Naive thymus-derived CD4-positive, alpha-beta T cell (primary cell): ENCODE measurements at regions not wholly inside any gene's neighbourhood (a gene's known extent, or its start where the extent isn't known, plus 50 kb on each side); places are given as distances from the start of the nearest gene placed in this dataset.

Experiments used
- ATAC-seq: fragments of 150-1000 bp; cut with Tn5 transposase; 2 replicates; pipeline ENCODE4 v1.10.0; 2021; ENCODE audit warnings: mild to moderate bottlenecking, moderate library complexity
- CTCF ChIA-PET: fragments of 350-600 bp; sonication (Branson Sonifier 250); formaldehyde crosslinking; loops from one replicate; lab custom pipeline; 2021; ENCODE audit warnings: antibody characterized with exemption; lab: Charles Lee
- POLR2A ChIA-PET: fragments of 350-600 bp; sonication (Branson Sonifier 250); formaldehyde crosslinking; loops from one replicate; lab custom pipeline; 2021; ENCODE audit warnings: antibody characterized with exemption, inconsistent platforms; lab: Charles Lee
- DNase-seq, 9 donors: peaks; one replicate each; pipeline versions ENCODE4 v3.0.0 to v3.0.0-alpha.2; 2020 to 2022; ENCODE audit warnings: mixed read lengths in 1 of 9
- H3K27ac ChIP-seq: one replicate; pipeline ENCODE4 v1.7.0; 2013; ENCODE audit warnings: mild to moderate bottlenecking, low read depth, low read length, moderate library complexity
- H3K27me3 ChIP-seq, 2 donors: one replicate each; pipeline ENCODE4 v1.7.0; 2013; ENCODE audit warnings: low read length in 2 of 2, mild to moderate bottlenecking in 2 of 2, moderate library complexity in 2 of 2; ENCODE audit not compliant: control insufficient read depth in 2 of 2, insufficient read depth in 2 of 2
- H3K36me3 ChIP-seq, 3 experiments: 1 replicate in 2 of 3; 2 replicates in 1 of 3; pipeline ENCODE4 v1.7.0; 2013; ENCODE audit warnings: low read length in 3 of 3, mild to moderate bottlenecking in 3 of 3, moderate library complexity in 1 of 3; ENCODE audit not compliant: insufficient read depth in 3 of 3, control insufficient read depth in 2 of 3
- H3K4me1 ChIP-seq, 2 donors: one replicate each; pipeline ENCODE4 v1.7.0; 2013; ENCODE audit warnings: low read length in 2 of 2, mild to moderate bottlenecking in 2 of 2, moderate library complexity in 1 of 2; ENCODE audit not compliant: control insufficient read depth in 2 of 2, insufficient read depth in 2 of 2
- H3K4me3 ChIP-seq: 2 replicates; pipeline ENCODE4 v1.7.0; 2013; ENCODE audit warnings: mild to moderate bottlenecking, low read length
- H3K9me3 ChIP-seq, 3 experiments: 1 replicate in 2 of 3; 2 replicates in 1 of 3; pipeline ENCODE4 v1.7.0; 2013; ENCODE audit warnings: low read length in 3 of 3; ENCODE audit not compliant: control insufficient read depth in 2 of 3
- H3K27ac Mint-ChIP-seq, 9 donors: one replicate each; pipeline ENCODE4 v1.8.0; 2020 to 2022; ENCODE audit warnings: mixed read lengths in 9 of 9, mild to moderate bottlenecking in 8 of 9, moderate library complexity in 5 of 9, inconsistent platforms in 2 of 9
- H3K27me3 Mint-ChIP-seq, 5 donors: one replicate each; pipeline ENCODE4 v1.8.0; 2021 to 2022; ENCODE audit warnings: mixed read lengths in 5 of 5, mild to moderate bottlenecking in 1 of 5
- H3K36me3 Mint-ChIP-seq, 5 donors: one replicate each; pipeline ENCODE4 v1.8.0; 2020 to 2022; ENCODE audit warnings: mixed read lengths in 5 of 5, mild to moderate bottlenecking in 3 of 5, inconsistent platforms in 1 of 5
- H3K4me1 Mint-ChIP-seq, 7 donors: one replicate each; pipeline ENCODE4 v1.8.0; 2020 to 2022; ENCODE audit warnings: mixed read lengths in 7 of 7, mild to moderate bottlenecking in 3 of 7, inconsistent platforms in 1 of 7
- H3K4me3 Mint-ChIP-seq, 10 donors: one replicate each; pipeline ENCODE4 v1.8.0; 2020 to 2022; ENCODE audit warnings: mild to moderate bottlenecking in 10 of 10, mixed read lengths in 10 of 10, moderate library complexity in 6 of 10, inconsistent platforms in 2 of 10
- H3K9me3 Mint-ChIP-seq, 11 donors: one replicate each; pipeline ENCODE4 v1.8.0; 2020 to 2022; ENCODE audit warnings: mixed read lengths in 11 of 11, mild to moderate bottlenecking in 4 of 11, inconsistent platforms in 1 of 11, moderate library complexity in 1 of 11
- intact Hi-C, 2 donors: fragments of 100-400 bp; cut with micrococcal nuclease; formaldehyde crosslinking; loops; one replicate each; pipeline ENCODE4 v1.15.1; 2023

- no peaks in the 10 kb centered on the region for H3K27me3 Mint-ChIP-seq
- H3K4me1 ChIP-seq = no peaks in the 10 kb centered on the region
- ATAC-seq = no peak
- POLR2A ChIA-PET = no interaction called here
- H3K36me3 ChIP-seq = no peaks in the 10 kb centered on the region
- CTCF ChIA-PET = no interaction called here
- H3K27me3 ChIP-seq = no peaks in the 10 kb centered on the region
- no peak for DNase-seq
- H3K27ac ChIP-seq = no peak overlapping the region
- H3K36me3 Mint-ChIP-seq = no peaks in the 10 kb centered on the region
- intact Hi-C loops = no loop called here
- no peak overlapping the region for H3K27ac Mint-ChIP-seq
- H3K9me3 Mint-ChIP-seq = peaks cover 0 to 31% (median 2%) of the 10 kb centered on the region in 11 donors
- no peak overlapping the region for H3K4me3 Mint-ChIP-seq
- H3K4me1 Mint-ChIP-seq = no peaks in the 10 kb centered on the region
- H3K4me3 ChIP-seq = no peak overlapping the region
- H3K9me3 ChIP-seq = no peaks in the 10 kb centered on the region
These were observed 617.2 kb downstream of the CDH18 start for GRCh38 chr5:19370655-19371386.

DNA sequence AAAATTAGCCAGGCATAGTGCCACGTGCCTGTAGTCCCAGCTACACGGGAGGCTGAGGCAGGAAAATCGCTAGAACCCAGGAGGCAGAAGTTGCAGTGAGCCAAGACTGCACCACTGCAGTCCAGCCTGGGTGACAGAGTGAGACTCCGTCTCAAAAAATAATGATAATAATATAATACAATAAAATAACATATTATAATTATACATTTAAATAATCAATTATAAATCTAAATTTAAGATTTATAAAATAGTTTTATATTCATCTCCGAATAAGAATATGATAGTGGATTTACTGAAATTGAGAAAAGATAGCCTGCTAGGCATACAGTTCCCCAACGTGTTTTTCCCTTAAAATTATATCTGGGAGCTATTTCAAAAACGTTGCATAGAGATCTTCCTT is 599.6 kb downstream of the CDH18 start:
- CTCF ChIA-PET = no interaction called here
- H3K4me1 ChIP-seq = no peaks in the 10 kb centered on the region
- Mint-ChIP-seq H3K4me3 (no peak overlapping the region), H3K9me3 (peaks cover 0 to 34% (median 17%) of the 10 kb centered on the region in 11 donors), H3K27me3 (no peaks in the 10 kb centered on the region), H3K4me1 (no peaks in the 10 kb centered on the region), H3K36me3 (no peaks in the 10 kb centered on the region), H3K27ac (no peak overlapping the region)
- intact Hi-C loops = no loop called here
- H3K9me3 ChIP-seq = no peaks in the 10 kb centered on the region
- POLR2A ChIA-PET = no interaction called here
- DNase-seq (no peak), ATAC-seq (no peak)
- no peaks in the 10 kb centered on the region for H3K27me3 ChIP-seq
- no peak overlapping the region for H3K27ac ChIP-seq
- no peak overlapping the region for H3K4me3 ChIP-seq
- no peaks in the 10 kb centered on the region for H3K36me3 ChIP-seq

DNA sequence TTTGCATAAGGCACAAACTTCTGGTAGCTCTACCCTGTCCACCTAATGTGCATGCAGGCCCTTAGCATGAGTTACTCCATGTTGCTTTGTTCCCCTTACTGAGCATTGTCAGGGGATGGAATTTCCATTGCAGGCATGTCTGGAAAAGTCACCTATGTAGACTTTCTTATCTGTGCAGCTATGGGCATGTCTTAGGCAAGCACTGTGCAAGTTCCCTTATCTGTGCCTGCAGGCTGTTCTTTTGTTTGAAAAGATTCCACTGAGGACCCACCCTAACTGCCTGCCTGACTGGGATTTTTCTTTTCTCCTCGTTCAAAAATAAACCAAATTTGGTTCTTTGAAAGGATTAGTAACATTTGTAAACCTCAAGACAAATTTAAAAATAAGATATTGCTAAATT is 587.0 kb downstream of the CDH18 start:
- Mint-ChIP-seq H3K27ac (no peak overlapping the region), H3K9me3 (peaks cover 1 to 21% (median 7%) of the 10 kb centered on the region in 11 donors), H3K36me3 (no peaks in the 10 kb centered on the region), H3K4me3 (no peak overlapping the region), H3K27me3 (no peaks in the 10 kb centered on the region), H3K4me1 (no peaks in the 10 kb centered on the region)
- Histone ChIP-seq H3K4me1 (no peaks in the 10 kb centered on the region), H3K27me3 (no peaks in the 10 kb centered on the region), H3K36me3 (no peaks in the 10 kb centered on the region), H3K27ac (no peak overlapping the region), H3K9me3 (no peaks in the 10 kb centered on the region), H3K4me3 (no peak overlapping the region)
- DNase-seq (no peak), ATAC-seq (no peak)
- intact Hi-C loops = no loop called here
- ChIA-PET POLR2A (no interaction called here), CTCF (no interaction called here)

GRCh38 chr5:19406576-19407365 is 581.2 kb downstream of the CDH18 start:
- Mint-ChIP-seq H3K27ac (no peak overlapping the region), H3K27me3 (no peaks in the 10 kb centered on the region), H3K4me1 (no peaks in the 10 kb centered on the region), H3K36me3 (peaks cover 0 to 3% (median 0%) of the 10 kb centered on the region in 5 donors), H3K4me3 (no peak overlapping the region), H3K9me3 (peaks cover 6 to 39% (median 14%) of the 10 kb centered on the region in 11 donors)
- ATAC-seq (no peak), DNase-seq (no peak)
- no peaks in the 10 kb centered on the region for H3K27me3 ChIP-seq
- intact Hi-C loops = no loop called here
- ChIA-PET POLR2A (no interaction called here), CTCF (no interaction called here)
- peaks cover 0 to 4% (median 0%) of the 10 kb centered on the region in 3 experiments for H3K9me3 ChIP-seq
- H3K4me3 ChIP-seq = no peak overlapping the region
- no peak overlapping the region for H3K27ac ChIP-seq
- H3K36me3 ChIP-seq = no peaks in the 10 kb centered on the region
- H3K4me1 ChIP-seq = no peaks in the 10 kb centered on the region

- Mint-ChIP-seq H3K27ac (no peak overlapping the region), H3K27me3 (no peaks in the 10 kb centered on the region), H3K36me3 (peaks cover 0 to 3% (median 0%) of the 10 kb centered on the region in 5 donors), H3K4me3 (no peak overlapping the region), H3K9me3 (peaks cover 4 to 36% (median 19%) of the 10 kb centered on the region in 11 donors), H3K4me1 (no peaks in the 10 kb centered on the region)
- Histone ChIP-seq H3K9me3 (peaks cover 0 to 4% (median 0%) of the 10 kb centered on the region in 3 experiments), H3K27ac (no peak overlapping the region), H3K36me3 (no peaks in the 10 kb centered on the region), H3K4me3 (no peak overlapping the region), H3K27me3 (no peaks in the 10 kb centered on the region), H3K4me1 (no peaks in the 10 kb centered on the region)
- CTCF ChIA-PET = no interaction called here
- POLR2A ChIA-PET = no interaction called here
- no peak for ATAC-seq
- intact Hi-C loops = no loop called here
- DNase-seq = no peak
These were observed 579.9 kb downstream of the CDH18 start for GRCh38 chr5:19408149-19408548.

DNA sequence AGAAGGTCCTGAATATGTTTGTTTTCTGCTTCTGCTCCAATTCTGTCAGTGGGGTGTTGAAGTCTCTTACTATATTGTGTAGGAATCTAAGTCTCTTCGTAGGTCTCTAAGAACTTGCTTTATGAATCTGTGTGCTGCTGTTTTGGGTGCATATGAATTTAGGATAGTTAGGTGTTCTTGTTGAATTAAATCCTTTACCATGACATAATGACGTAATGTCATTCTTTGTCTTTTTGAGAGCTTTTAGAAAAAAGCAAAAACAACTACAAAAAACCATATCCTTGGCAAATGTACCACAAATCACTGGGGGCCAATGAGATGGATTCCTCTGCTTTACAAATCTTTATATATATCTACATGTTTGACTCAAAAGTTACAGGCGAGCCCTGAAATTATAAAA is 576.1 kb downstream of the CDH18 start:
- Histone ChIP-seq H3K4me1 (no peaks in the 10 kb centered on the region), H3K27me3 (no peaks in the 10 kb centered on the region), H3K9me3 (peaks cover 0 to 7% (median 0%) of the 10 kb centered on the region in 3 experiments), H3K4me3 (no peak overlapping the region), H3K36me3 (no peaks in the 10 kb centered on the region), H3K27ac (no peak overlapping the region)
- ChIA-PET POLR2A (no interaction called here), CTCF (no interaction called here)
- H3K9me3 Mint-ChIP-seq = peaks cover 8 to 36% (median 15%) of the 10 kb centered on the region in 11 donors
- H3K4me1 Mint-ChIP-seq = no peaks in the 10 kb centered on the region
- ATAC-seq (no peak), DNase-seq (no peak)
- H3K4me3 Mint-ChIP-seq = no peak overlapping the region
- no peak overlapping the region for H3K27ac Mint-ChIP-seq
- no peaks in the 10 kb centered on the region for H3K27me3 Mint-ChIP-seq
- intact Hi-C loops = no loop called here
- peaks cover 0 to 3% (median 0%) of the 10 kb centered on the region in 5 donors for H3K36me3 Mint-ChIP-seq
